ENCODE measurements at regions not wholly inside any gene's neighbourhood (a gene's known extent, or its start where the extent isn't known, plus 50 kb on each side); places are given as distances from the start of the nearest gene placed in this dataset.

GRCh38 chr1:79113836-79114235 is 107.3 kb upstream of the ADGRL4 start:
- ATAC-seq (no peak), DNase-seq (no peak)
- Mint-ChIP-seq H3K9me3 (peaks cover 14% of the 10 kb centered on the region), H3K27ac (no peak overlapping the region), H3K4me3 (no peak overlapping the region), H3K4me1 (no peaks in the 10 kb centered on the region), H3K27me3 (no peaks in the 10 kb centered on the region), H3K36me3 (ENCODE audit: low read depth) (no peaks in the 10 kb centered on the region)

DNA sequence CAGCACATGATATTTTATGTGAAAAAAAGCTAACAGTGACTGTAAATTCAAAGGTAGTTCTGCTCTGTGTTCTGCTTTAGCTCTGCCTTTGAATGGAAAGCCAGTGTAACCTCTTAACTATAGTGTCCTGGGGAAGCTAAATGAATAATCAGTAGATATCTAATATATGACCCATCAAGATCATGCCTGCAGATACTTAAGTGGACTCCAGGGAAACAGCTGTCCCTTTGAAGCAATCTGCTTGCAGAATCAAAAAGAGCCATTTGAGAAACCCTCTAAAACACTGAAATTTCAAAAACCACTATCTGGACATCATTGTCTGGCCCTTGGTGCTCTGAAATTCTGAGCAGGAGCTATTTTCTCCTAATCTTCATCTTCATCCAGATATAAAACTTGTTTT is 104.2 kb upstream of the ADGRL4 start:
- no peaks in the 10 kb centered on the region for H3K36me3 Mint-ChIP-seq (ENCODE audit: low read depth)
- H3K9me3 Mint-ChIP-seq = peaks cover 4% of the 10 kb centered on the region
- no peak for ATAC-seq
- no peaks in the 10 kb centered on the region for H3K4me1 Mint-ChIP-seq
- H3K27ac Mint-ChIP-seq = no peak overlapping the region
- DNase-seq = no peak
- H3K4me3 Mint-ChIP-seq = no peak overlapping the region
- H3K27me3 Mint-ChIP-seq = no peaks in the 10 kb centered on the region

- DNase-seq = no peak
- no peaks in the 10 kb centered on the region for H3K36me3 Mint-ChIP-seq (ENCODE audit: low read depth)
- no peak overlapping the region for H3K4me3 Mint-ChIP-seq
- H3K27ac Mint-ChIP-seq = no peak overlapping the region
- H3K4me1 Mint-ChIP-seq = no peaks in the 10 kb centered on the region
- H3K27me3 Mint-ChIP-seq = no peaks in the 10 kb centered on the region
- ATAC-seq = no peak
- H3K9me3 Mint-ChIP-seq = peaks cover 11% of the 10 kb centered on the region
Observed at GRCh38 chr1:79109445-79109844, 102.9 kb upstream of the ADGRL4 start.

- Mint-ChIP-seq H3K9me3 (peaks cover 15% of the 10 kb centered on the region), H3K27me3 (no peaks in the 10 kb centered on the region), H3K27ac (no peak overlapping the region), H3K4me3 (no peak overlapping the region), H3K36me3 (ENCODE audit: low read depth) (no peaks in the 10 kb centered on the region), H3K4me1 (no peaks in the 10 kb centered on the region)
- DNase-seq (no peak), ATAC-seq (no peak)
Observed at GRCh38 chr1:79105500-79105899, 99.0 kb upstream of the ADGRL4 start.

DNA sequence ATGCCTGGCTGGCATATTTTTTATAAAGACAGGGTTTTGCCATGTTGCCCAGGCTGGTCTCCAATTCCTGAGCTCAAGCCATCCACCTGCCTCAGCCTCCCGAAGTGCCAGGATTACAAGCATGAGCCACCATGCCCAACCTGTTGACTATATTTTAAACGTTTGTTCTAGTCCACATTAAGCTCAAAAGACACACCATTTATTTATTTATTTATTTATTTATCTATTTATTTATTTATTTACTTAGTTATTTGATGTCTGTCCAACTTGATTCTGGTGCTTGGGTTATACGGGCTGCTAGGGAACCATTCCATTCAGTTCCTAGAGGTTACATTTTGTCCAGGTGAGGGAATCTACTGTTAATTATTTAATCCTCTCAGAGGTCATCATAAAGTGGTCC is 98.1 kb upstream of the ADGRL4 start:
- no peak for ATAC-seq
- Mint-ChIP-seq H3K9me3 (peaks cover 15% of the 10 kb centered on the region), H3K36me3 (ENCODE audit: low read depth) (no peaks in the 10 kb centered on the region), H3K27ac (no peak overlapping the region), H3K27me3 (no peaks in the 10 kb centered on the region), H3K4me1 (no peaks in the 10 kb centered on the region), H3K4me3 (no peak overlapping the region)
- no peak for DNase-seq

- DNase-seq (no peak), ATAC-seq (no peak)
- Mint-ChIP-seq H3K27me3 (no peaks in the 10 kb centered on the region), H3K4me1 (no peaks in the 10 kb centered on the region), H3K27ac (no peak overlapping the region), H3K9me3 (peaks cover 14% of the 10 kb centered on the region), H3K4me3 (no peak overlapping the region), H3K36me3 (ENCODE audit: low read depth) (no peaks in the 10 kb centered on the region)
Observed at GRCh38 chr1:79100385-79100784, 93.9 kb upstream of the ADGRL4 start.

DNA sequence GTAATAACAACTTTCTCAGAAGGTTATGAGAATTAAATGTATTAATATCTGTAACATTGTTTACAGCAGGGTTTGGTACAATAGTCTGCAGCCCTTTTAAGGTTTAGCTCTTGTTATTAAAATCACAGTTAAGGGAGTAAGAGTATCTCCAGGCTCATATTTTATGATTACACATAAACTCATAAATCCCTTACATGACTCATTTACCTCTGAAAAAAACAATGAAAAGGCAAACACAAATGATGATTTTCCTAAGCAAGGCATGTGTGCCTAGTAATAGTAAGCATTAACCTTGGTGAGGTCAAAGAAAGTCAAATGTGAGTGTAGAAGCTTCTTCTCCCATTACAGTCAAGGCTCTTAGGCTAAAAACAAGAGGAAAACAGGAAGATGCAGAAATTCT is 84.5 kb upstream of the ADGRL4 start:
- Mint-ChIP-seq H3K4me1 (no peaks in the 10 kb centered on the region), H3K36me3 (ENCODE audit: low read depth) (no peaks in the 10 kb centered on the region), H3K4me3 (no peak overlapping the region), H3K27ac (no peak overlapping the region), H3K9me3 (no peaks in the 10 kb centered on the region), H3K27me3 (no peaks in the 10 kb centered on the region)
- ATAC-seq (no peak), DNase-seq (no peak)

- Mint-ChIP-seq H3K36me3 (ENCODE audit: low read depth) (no peaks in the 10 kb centered on the region), H3K27ac (no peak overlapping the region), H3K27me3 (no peaks in the 10 kb centered on the region), H3K4me3 (no peak overlapping the region), H3K4me1 (no peaks in the 10 kb centered on the region), H3K9me3 (no peaks in the 10 kb centered on the region)
- no peak for DNase-seq
- no peak for ATAC-seq
Observed at GRCh38 chr1:79089946-79090345, 83.4 kb upstream of the ADGRL4 start.

GRCh38 chr1:79082233-79082632 is 75.7 kb upstream of the ADGRL4 start:
- H3K27ac Mint-ChIP-seq = no peak overlapping the region
- no peaks in the 10 kb centered on the region for H3K4me1 Mint-ChIP-seq
- H3K4me3 Mint-ChIP-seq = no peak overlapping the region
- ATAC-seq (no peak), DNase-seq (no peak)
- H3K36me3 Mint-ChIP-seq (ENCODE audit: low read depth) = no peaks in the 10 kb centered on the region
- no peaks in the 10 kb centered on the region for H3K27me3 Mint-ChIP-seq
- H3K9me3 Mint-ChIP-seq = no peaks in the 10 kb centered on the region

DNA sequence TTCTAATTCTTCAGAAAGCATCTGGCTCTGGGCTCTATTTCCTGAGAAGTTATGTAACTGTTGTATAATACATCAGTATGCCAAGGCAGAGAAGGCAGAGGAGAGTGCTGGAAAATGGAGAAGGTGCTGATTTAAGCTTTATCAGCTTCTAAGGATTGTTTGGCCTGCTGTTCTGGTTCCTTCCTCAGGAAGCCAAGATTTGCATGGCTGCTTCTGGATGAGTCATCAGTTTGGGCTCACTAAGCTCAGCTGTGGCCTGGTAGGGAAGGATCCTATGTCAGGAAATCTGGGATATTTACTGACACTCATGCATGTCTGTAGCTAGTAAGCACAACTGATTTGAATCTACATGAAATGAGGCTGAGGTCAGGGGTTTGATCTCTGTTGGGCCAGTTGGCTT is 73.2 kb upstream of the ADGRL4 start:
- Mint-ChIP-seq H3K4me1 (no peaks in the 10 kb centered on the region), H3K27me3 (no peaks in the 10 kb centered on the region)
- DNase-seq = no peak

GRCh38 chr1:79074975-79075374 is 68.4 kb upstream of the ADGRL4 start:
- H3K27ac Mint-ChIP-seq = no peak overlapping the region
- no peaks in the 10 kb centered on the region for H3K27me3 Mint-ChIP-seq
- ATAC-seq = no peak
- H3K4me3 Mint-ChIP-seq = no peak overlapping the region
- H3K9me3 Mint-ChIP-seq = no peaks in the 10 kb centered on the region
- no peak for DNase-seq
- no peaks in the 10 kb centered on the region for H3K36me3 Mint-ChIP-seq (ENCODE audit: low read depth)
- H3K4me1 Mint-ChIP-seq = no peaks in the 10 kb centered on the region

More for the DNA sequence above, 73.2 kb upstream of the ADGRL4 start:
- H3K9me3 Mint-ChIP-seq = no peaks in the 10 kb centered on the region
- no peak for ATAC-seq
- H3K36me3 Mint-ChIP-seq (ENCODE audit: low read depth) = no peaks in the 10 kb centered on the region
- no peak overlapping the region for H3K4me3 Mint-ChIP-seq
- H3K27ac Mint-ChIP-seq = no peak overlapping the region

- DNase-seq (no peak), ATAC-seq (no peak)
- Mint-ChIP-seq H3K27me3 (no peaks in the 10 kb centered on the region), H3K36me3 (ENCODE audit: low read depth) (no peaks in the 10 kb centered on the region), H3K27ac (no peak overlapping the region), H3K9me3 (peaks cover 6% of the 10 kb centered on the region), H3K4me3 (no peak overlapping the region), H3K4me1 (no peaks in the 10 kb centered on the region)
Observed at GRCh38 chr1:79069828-79070227, 63.3 kb upstream of the ADGRL4 start.

DNA sequence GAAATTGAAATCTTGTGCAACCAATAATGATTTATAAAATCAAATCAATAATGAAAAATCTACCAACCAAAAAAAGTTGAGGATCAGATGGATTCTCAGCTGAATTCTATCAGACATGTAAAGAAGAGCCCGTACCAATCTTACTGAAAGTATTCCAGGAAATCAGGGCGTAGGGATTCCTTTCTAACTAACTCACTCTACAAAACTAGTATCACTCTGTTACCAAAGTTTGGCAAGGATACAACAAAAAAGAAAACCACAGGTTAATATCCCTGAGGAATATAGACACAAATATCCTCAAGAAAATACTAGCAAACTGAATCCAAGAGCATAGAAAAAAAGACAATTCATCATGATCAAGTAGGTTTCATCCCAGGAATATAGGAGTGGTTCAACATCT is 52.8 kb upstream of the ADGRL4 start:
- no peak for ATAC-seq
- Mint-ChIP-seq H3K4me1 (no peaks in the 10 kb centered on the region), H3K4me3 (no peak overlapping the region), H3K27ac (no peak overlapping the region), H3K36me3 (ENCODE audit: low read depth) (no peaks in the 10 kb centered on the region), H3K9me3 (peaks cover 16% of the 10 kb centered on the region), H3K27me3 (no peaks in the 10 kb centered on the region)
- DNase-seq = no peak
